IPS-NIHi7 (cell line): ENCODE measurements at regions not wholly inside any gene's neighbourhood (a gene's known extent, or its start where the extent isn't known, plus 50 kb on each side); places are given as distances from the start of the nearest gene placed in this dataset.
"Not testable (repeated sequence)": the region's sequence is repeated elsewhere in the genome, so short reads cannot be mapped to it uniquely, and the experiment has no call there.

Source experiments
- DNase-seq: peaks from one replicate; pipeline ENCODE4 v3.0.0; 2012; ENCODE audit warnings: mixed read lengths; ENCODE audit errors: extremely low spot score

DNA sequence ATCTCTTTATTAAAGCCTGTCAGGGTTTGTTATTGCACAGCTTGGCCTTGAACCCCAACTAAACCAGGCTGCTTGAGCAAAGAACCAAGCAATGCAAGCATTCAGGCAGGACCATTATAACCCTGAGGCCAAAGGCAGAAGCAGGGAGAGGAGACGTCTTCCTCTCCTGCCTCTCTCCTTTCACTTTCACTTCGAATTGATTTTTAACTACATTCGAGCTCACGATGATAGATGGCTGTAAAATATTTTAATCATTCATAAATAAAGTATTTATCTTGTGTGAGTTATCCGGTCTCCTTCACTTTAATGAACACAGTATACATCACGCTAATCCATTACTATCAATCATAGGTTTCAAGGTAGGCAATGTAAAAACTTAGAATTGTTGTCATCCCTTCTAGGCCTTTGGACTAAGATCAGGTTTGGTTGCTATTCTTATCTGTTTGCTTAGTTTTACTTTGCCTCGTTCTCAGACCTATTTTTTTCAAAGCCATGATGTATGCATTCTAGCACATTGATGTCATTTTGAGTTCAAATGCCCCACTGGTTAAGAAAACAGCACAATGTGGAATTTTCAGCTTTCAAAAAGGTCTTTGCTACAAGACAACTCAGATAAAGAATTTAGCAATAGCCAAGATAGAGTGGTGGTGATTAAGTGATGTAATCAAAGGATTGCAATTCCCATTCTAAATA lies 480.2 kb upstream of the RUNX1 start:
- no peak for DNase-seq

DNA sequence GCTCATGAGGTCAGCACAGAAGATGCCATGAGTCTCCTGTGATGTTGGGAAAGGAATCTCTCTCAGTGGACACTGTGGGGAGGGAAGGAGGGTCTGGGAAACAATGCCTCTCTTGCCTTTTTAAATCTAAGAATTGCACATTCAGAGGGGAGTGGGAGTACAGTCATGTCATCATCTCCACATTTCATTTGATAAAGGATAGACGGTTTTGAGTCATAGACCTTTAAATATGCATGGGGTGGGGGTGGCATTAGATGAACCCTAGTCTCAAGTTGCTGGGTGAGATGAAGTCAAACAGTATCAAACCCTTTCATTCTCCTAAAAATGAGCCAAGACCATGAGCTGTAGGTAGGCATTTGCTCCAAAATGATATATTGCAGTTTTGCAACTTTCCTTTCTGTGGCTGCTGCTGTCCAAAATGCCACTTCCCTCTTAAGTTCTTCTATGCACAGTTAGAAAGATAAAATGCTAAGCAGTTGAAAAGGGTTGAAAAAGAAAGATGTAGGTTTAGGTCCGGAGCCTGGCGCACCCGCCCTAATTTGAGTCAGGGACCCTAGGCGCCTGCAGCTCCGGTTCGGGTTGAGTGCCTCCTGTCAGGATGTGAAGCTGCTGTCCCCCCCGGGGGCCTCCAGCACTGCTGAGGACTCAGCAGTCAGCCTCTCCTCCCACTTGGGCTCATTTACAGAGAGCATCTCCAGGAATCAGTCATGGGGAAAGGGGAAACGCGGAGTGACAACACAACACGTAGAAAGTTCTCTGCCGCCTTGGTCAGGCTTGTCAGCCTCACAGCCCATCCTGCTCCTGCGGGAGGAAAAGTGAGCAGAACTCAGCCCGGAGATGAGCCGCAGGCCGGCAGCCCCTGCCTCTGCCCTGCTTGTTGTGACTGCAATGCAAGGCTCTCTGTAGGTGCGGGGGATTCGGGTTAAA lies 479.3 kb upstream of the RUNX1 start:
- DNase-seq = no peak

DNA sequence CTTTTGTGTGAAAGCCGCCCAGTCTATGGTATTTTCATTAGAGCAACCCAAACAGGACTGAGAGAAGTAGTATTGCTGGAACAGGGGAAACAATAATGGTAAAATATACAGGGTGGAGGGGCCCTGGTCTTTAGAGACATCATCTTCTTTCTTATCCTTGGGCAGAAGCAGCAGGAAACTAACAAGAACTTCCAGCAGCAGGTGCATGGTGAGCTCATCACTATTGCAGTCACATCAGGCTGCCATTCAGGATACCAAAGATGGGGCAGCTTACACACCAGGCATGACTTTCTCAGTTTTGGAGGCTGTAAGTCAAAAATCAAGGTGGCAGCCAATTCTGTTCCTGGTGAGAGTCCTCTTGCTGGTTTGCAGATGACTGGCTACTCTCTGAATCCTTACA lies 478.3 kb upstream of the RUNX1 start:
- no peak for DNase-seq

DNA sequence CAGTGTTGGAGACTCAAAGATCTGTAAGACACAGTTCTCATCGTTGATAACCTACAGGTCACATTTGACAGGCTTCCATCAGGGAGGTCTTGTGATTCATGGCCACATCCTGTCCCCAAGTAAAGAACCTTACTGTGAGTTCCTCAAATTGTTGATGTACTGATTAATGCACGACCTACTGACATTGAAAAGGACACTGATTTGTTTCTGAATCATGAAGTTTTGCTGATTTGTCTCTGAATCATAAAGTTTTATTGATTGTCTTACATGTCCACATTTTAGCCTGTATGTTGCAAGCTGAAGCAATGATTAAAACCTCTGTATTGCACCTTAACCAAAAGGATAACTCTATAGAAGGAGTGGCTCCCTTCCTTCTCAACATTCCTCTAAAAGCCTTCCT lies 476.3 kb upstream of the RUNX1 start:
- no peak for DNase-seq

DNA sequence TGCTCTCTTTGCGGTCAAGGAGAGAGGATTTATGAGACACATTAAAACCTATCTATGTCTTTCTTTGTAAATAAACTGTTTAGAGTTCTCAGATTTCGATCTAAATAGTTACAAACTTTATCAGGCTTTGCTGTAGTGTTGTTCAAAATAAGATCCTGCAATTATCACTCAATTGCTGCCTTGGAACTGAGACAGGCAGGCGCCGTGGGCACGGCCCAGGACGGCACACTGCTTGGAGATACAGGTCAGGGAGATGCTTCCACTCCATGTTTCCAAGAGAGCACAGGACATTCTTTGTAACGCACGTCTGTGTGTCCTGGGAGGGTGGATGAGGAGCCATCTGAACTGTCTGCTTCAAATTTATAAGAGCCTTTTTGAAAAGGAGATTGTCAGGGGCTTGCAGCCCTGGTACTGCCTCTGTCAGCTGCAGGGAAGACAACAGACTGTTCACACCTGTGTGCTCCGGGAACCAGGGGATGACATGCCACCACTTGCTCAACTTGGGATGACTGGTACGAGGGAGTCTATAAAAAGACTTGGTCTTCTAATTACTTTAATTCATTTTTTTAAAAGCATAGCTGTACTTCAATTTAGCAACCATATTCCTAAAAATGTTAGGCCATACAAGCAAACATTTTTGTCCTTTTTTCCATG lies 472.9 kb upstream of the RUNX1 start:
- DNase-seq = no peak

DNA sequence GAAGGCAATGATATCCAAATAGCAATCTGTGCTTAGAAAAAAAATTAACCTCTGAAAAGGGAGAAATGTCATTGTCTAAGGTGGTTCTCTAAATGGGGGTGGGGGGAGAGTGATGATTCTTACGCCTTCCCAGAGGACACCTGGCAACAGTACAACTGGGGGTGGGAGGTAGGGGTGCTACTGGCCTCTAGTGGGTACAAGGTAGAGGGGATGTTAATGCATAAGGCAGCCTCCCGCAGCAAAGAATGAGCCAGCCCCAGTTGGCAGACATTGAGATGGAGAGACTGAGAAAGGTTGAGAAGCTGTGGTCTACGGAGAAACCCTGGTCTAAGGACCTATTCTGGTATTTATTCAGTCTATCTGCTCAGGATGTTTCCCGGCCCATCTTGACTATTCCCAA lies 472.2 kb upstream of the RUNX1 start:
- peak; percentile 44 for DNase-seq

DNA sequence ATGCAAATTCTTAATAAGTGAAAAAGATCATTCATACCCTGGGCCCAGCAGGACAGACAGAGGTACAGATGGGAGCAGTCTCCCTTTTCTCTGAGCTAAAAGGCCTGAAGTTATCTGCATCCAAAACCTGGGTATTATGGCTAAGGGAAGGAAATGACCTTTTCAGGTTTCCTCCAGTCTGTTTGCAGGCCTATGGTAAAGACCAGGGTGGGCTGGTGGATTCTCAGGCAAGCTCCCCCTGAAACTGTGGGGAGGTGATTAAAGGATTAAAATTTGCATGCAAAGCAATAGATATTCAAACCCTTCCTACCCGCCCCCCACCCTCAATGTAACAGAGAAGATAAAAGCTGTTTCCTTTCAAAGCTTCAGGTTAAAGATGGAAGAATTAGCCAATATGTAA lies 471.8 kb upstream of the RUNX1 start:
- peak; percentile 25 for DNase-seq

DNA sequence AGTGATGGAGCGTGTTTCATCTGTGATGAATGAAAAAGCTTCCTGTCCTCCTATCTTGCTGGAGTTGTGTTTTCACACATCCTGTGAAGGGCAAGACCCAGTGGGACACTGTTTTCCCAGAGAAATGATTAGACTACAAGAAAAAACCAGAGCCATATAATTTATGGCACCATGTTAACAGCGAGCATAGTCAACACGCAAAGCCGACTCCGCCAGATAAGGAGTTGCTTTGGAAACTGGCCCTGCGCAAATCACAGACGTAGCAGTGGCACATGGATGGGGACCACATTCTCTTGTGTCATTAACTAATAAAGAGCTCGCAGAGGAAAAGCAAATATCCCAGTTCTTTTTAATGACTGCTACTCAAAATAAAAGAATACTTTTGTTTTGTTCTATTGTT lies 471.2 kb upstream of the RUNX1 start:
- no peak for DNase-seq

DNA sequence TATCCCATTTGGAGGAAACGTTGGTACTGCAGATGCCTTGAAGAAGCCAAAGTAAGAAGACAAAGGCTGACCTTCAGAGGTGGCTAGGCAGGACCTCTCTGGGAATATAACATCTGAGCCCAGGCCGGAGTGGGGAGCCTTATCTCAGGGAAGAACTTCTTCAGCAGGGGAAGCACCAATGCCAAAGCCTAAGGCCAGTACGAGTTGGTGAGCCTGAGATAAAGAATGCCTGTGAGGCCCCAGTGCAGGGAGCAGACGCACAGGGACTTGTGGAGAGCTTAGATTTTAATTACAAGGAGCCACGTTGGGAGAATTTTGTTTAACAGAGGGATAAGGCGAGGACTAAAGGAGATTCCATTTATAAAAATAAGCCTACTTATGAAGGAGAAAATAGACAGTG lies 468.8 kb upstream of the RUNX1 start:
- no peak for DNase-seq

DNA sequence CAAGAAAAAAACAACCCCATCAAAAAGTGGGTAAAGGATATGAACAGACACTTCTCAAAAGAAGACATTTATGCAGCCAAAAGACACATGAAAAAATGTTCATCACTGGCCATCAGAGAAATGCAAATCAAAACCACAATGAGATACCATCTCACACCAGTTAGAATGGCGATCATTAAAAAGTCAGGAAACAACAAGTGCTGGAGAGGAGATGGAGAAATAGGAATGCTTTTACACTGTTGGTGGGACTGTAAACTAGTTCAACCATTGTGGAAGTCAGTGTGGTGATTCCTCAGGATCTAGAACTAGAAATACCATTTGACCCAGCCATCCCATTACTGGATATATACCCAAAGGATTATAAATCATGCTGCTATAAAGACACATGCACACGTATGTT lies 467.2 kb upstream of the RUNX1 start:
- not testable (repeated sequence) for DNase-seq

DNA sequence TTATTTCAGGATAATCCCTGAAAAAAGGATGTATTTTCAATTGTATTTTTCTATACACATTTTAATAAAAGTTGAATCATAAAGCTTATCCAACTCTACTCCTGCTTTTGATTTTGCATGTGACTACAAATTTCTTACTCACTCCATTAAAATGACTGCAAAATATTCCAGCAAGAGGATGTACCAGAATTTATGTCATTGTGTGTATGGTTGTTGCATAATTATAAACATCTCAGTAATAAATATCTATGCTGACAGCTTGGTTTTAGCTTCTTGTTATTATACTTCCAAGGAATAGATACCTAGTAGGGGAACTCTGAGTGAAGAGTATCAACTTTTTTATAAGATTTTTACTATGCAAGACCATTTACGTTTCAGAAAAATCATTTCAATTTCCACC lies 463.2 kb upstream of the RUNX1 start:
- no peak for DNase-seq

DNA sequence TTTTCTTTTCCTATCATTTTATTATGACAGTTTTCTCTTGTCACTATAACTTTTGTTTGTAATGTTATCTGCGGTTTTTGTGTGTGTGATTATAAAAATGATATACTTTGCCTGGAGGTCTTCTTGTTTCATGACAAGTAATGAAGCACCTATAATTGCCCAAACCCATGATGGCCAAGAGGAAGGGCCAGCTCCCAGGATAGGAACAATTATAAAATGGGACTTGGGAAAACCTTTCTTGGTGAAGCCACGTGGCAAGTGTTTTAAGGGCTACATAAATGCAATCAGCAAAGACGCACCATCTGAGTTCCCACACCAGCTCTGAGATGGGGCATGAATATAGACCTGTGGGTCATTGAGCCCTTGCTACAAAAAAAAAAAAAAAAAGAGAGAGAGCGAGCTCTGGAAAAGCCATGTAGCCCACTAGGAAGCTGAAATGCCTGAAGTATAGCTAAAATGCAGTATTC lies 462.6 kb upstream of the RUNX1 start:
- no peak for DNase-seq

DNA sequence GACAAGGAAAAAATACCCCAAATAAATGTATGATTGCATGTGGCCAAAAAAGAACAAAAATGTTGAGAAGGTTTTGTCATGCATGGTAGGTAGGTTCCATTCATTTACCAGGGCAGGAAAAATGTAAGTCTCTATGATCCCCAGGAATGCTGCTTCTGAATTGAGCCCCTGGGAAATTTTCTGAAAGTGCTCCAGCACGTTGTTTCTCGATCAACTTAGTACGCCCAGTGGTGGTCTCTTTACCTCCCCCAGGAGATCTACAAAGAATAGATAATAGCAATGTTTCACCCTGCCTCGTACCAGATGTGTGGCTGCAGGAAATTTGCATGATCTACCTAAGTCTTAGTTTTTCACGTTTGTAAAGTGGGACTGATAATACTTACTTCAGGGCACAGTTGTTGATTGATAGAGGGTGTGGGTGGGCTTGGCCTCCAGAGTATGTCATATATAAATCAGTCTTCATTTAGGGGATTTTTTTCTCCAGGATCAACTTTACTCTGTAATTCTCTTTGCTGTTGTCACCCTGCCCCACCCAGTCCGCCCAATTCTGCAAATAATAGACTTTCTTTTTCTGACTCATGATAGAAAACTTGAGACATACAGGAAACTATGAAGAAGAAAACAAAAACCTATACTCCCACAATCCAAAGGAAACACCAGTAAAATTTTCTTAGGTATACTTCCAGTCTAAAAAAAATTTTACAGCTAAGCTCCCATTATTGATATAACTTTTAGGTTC lies 462.0 kb upstream of the RUNX1 start:
- DNase-seq = no peak

DNA sequence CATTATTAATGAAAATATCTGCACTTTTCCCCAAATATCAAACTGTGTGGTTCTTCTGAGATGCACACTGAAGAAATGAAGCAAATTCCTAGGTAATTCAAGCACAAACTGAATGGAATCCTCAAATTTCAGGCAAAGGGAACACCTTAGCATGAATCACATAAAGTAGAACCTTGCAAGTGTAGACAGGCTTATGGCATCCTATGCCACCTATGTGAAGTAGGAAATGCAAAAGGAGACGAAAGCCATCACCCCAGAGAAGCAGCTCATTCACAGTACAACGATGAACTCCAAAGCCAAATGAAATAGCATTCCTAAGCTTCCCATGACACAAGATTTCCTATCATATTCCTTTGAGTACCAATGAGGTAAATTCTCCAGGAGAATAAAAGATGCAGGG lies 461.2 kb upstream of the RUNX1 start:
- DNase-seq = no peak

DNA sequence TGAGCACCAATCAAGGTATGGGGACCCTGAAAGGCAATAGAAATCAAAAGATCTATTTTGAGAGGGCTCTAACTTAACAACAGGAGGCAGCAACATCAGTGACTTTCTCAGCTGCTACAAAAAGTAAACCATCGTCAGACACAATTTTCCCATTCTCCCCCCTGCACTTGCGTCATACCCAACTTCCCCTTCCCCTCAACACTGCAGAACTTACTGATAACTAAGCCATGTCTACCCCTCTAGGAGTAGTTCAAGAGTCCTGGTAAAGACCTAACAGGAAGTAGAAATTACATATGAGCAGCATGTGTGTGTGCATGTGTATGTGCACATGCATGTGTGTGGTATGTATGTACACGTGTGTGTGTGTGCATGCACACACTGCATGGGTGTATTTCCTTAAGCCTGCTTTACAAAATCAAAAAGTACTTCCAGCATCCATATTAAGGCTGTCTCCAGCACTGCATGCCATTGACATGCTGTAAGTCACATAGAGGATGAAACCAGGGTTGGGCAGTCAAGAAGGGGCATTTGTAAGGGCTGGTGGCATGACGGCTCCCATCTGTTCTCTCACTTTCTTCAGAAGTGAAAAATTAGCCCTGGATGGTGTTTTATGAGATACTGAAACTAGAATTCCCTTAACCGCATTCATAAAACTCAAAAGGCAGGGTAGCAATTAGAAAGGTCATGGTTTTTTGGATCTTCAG lies 460.1 kb upstream of the RUNX1 start:
- DNase-seq = no peak

DNA sequence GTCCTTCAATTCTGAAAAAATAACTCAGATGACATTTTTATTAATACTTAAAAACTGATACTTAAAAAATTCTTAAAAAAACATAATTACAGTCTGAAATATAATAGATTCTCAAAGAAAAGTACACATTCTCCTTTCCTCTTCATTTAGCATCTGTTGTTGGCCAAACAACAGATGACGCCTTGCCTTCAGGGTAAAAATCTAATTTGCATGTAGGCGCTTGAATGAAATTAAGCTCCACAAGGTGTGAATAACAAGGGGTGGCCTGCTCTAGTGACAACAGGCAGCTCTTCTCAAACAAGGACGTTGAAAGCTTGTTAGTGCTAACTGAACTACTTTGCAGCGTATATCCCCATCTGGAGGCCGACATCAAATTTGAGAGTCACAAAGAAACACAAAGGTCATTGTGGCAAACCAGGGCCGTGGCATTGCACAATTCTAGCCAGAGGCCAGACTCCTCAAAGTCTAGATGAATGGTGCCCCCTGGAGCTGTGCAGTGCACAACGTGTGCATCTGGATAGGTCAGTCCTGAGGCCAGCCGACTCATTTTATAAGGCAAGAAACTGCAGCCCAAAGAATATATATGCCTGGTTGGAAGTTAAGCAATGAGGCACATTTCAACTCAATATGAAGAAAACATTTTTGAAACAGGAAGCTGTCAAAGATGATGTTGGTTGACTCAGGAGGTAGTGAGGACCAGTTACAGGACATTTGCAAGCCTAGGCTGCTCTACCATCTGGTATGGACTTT lies 459.2 kb upstream of the RUNX1 start:
- peak; percentile 56 for DNase-seq

DNA sequence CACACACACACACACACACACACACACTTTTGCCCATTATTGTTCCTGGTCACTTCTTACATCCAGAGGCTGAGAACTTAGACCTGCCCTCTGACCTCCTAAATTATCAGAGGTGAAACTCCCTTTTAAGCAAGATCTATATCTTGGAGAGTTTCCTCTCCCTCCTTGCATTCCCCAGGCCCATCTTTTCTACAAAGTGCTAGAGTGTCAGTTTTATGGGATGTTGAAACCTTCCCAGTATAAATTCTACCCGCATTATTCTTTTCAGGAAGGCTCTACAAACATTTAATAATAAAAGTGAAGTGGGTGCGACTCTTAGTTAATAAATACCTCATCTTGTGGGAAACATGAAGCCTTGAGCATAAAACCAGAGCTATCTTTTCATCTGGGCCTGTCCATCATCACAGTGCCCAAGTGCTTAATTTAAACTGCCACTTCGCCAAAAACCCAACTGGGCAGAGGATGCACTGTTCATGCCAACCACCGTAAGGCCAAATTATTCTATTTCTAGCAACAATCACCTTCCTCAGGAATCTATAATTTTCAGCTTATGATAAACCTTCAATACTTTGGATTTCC lies 458.2 kb upstream of the RUNX1 start:
- DNase-seq = no peak

DNA sequence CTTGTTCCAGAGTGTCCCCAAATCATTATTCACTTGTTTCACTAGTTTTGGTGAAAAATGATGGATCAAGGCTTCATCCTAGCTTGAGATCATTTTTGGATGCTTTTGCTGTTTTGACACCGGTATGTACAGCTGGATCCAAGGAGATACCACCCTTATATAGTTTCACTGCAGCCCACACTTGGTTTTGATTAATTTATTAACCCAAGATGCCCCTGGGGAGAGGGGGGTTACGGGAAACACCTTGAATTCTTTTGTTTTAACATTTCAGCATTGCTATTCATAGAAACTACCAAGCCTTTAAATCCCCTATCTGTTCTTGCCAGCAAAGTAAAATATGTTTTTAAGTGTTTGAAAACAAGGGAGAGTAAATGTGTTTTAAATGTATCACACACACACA lies 457.7 kb upstream of the RUNX1 start:
- no peak for DNase-seq

DNA sequence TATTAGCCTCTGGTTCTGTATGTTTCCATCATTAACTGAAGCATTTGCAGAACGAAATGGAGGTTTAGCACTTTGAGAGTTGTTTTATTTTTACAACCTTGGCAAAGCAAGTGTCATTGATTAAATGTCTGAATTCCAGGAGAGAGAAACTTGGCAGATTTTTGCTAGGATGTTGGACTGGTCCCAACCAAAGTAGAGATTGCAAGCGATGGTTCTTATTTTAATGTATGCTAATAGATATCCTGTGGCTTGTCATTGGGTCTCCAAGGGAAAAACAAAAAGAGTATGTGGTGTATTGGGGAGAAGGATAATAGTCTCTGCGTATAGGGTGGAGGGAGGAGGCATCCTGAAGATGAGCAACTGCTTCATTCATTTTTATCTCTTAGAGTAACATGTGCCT lies 457.2 kb upstream of the RUNX1 start:
- DNase-seq = no peak

DNA sequence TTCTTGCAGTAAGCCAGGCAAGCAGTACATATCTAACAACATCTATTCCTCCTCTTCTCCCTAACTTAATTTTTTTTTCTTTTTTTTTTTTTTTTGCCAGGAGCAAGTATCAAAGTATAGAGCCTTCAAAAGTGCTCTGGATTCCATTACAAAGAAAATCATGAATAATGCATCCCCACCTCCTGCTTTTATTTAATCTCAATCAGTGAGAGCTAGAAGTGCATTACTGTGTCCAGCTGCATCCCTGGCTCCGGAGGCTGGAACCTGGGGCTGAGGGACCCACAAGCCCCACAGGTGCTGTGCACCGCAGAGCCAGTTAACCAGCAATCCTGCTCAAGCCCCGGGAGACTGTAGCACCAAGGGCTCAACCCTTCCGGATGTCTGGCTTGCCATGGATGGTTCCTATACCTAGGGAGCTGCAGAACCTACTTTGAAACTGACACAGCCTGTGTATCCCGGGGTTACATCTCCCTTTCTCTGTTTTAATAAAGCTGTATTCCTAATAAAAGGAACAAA lies 455.9 kb upstream of the RUNX1 start:
- no peak for DNase-seq
